NCI-H187 (cell line): ENCODE measurements at regions not wholly inside any gene's neighbourhood (a gene's known extent, or its start where the extent isn't known, plus 50 kb on each side); places are given as distances from the start of the nearest gene placed in this dataset.

Experiments used
- DNase-seq, 2 experiments: peaks; one replicate each; lab custom pipeline; 2025; lab: John Stamatoyannopoulos, UW

DNA sequence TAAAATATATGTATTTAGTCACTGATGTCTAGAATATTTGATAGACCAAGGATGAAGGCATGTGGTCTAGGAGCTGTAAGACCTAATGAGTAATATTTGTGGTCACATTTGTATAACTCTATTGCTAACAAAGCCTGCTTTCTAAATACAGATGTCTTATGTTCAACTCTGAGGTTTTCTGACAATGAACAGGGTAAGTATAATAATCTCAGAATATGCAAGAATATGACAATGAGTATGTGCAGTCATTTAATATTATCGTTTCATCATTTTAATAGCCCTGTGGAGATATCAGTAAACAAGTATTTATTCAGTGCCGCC is 389.6 kb downstream of the LRIG3 start:
- DNase-seq = no peak

DNA sequence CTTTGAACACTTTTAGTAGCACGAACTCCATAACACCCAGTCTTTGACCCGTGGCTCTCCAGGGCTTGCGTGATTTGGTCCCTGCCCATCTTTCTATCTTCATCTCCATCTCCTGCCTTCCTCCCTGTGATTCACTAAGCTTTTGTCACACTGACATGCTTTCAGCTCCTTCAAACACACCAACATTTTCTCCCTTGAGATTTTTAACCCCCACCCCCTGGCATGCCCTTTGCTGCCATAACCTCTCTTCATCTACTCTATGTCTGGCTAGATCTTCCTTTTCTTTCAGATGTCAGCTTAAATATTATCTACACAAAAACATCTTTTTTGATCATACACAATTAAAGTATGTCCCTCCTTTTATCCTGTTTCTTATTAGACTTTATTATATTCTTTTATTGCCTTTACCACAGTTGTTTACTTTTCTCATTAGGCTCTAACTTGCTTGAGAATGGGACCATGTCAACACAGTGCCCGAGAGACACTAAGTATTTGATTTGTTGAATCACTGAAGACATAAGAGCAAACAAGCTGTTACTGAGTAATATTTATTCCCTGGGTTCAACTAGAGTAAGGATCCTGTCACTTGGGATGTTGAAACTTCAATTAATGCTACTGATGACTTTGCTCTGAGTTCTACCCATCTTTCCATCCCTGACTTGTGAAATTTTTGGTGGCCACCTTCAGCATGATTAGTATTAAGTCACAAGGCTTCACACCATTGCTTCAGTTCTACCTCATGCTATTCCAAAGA is 387.3 kb downstream of the LRIG3 start:
- DNase-seq = no peak

DNA sequence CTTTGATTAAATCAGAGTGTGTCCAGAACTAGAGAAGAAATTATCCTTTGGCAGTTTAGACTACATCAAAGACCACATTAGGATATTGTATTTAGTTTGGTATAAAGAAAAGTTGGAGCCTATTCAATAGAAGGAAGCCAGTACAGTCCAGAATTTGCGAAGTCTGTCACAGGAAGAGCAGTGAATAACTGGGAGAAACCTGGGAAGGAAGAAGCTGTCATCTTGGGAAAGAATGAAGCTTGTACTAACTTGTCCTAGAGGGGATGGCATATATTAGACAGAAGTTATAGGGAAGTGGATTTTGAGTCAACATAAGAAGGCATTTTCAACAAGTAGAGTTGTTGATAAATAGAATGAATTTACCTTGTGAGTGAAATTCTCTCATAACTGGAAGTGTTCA is 386.7 kb downstream of the LRIG3 start:
- no peak for DNase-seq

DNA sequence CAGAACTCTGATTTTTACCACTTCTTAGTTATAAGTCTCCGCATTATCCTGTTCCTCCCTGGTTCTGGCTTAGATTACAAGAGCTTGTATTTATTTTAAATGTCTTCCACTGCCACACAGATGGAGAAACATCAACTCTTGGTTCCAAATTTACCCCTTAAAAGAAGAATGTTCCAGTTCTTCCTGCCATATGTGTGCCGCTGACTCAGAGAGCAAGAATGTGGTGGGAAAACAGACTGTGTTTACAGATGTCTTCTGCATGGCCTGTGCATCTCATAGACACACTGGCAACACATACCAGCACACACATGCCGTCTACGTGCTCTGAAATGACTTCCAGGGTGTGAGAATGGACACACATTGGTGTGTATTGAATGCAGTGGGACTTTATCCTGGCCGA is 383.0 kb downstream of the LRIG3 start:
- no peak for DNase-seq

DNA sequence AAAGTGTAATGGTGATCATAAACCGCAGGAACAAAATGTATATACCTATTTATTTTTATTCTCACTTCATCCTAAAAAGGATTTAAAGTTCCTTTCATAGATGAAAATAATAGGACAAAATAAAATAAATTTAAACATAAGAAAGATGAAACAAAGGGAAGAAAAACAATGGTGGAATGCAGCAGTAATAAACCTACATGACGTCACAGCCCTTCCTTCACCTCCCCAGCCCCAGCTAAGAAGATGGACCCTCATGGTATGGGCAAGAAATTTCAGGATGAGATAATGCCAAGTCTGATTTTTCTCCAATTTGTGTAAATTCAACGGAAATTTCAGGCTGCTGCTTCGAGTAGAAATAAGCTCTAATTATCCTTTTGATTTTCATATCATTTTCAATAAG is 381.0 kb downstream of the LRIG3 start:
- no peak for DNase-seq

DNA sequence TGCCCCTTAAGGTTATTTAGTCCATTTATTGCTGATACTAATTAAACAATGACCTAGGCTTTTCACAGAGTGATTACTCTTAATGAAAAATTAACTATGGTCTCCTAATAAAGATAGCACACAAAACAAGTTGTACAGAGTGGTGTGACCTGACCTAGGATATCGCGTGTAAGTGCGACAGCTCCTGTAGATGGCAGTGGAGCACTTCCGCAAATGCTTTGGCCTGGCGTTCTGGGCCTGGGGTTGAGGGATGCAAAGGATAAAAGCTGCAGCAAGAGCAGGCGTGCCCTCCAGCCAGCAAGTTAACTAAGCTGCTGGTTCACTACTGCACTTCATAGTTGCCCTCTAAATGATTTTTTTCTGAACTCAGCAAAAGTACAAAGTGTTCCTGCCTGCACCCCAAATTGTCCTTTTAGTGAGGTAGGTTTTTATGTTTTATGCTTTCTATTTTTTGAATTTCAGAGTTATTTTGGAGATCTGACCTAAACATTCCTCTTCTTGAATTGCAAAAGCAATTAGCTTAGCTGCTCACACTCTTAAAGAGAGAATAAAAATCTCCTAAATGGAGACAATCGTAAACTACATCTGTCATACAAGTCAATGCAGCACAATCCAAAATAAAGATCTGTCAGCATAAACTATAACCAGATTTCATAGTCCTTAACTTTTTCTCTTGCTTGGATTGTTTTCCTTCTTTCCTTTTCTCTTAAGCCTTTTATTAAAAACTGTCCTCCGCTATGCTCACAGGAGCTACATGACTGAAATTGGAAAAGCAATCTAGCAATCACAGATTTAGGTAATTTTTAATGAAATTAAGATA is 379.6 kb downstream of the LRIG3 start:
- DNase-seq = peak; percentile 71 to 80

DNA sequence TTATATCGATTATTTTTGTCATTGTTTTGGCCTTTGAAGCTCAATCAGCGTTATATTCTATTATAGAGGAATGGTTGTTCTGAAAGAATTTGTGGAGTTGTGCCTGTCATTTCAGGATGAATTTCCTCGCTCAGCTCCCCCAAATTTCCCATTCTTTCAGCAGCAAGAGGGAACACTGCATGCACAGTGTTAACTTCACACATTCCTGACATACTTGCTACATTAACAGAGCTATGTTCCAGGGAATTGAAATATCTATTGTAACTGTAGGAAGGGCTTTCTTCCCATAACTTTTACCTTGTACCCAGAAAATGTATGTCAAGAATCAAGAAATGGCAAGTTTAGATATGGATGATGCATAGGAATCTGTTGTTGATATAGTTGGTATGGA is 379.0 kb downstream of the LRIG3 start:
- no peak for DNase-seq

DNA sequence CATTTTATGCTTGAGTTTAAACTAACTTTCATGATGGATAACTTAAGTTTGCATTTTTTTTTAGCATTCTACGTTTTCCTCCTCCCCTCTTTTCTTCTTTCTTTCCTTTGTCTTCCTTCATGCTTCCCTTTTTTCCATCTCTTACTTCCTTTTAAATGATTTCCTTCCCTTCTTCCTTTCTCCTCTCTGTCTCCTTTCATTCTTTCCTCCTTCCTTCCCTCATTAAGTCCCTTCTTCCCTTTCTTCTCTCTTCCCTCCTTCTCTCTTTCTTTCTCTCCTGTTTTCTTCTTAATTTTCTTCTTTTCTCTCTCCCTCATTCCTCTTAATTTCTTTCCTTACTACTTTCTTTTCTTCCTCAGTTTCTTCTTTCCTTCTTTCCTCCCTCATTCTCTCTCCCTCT is 376.0 kb downstream of the LRIG3 start:
- DNase-seq = no peak

DNA sequence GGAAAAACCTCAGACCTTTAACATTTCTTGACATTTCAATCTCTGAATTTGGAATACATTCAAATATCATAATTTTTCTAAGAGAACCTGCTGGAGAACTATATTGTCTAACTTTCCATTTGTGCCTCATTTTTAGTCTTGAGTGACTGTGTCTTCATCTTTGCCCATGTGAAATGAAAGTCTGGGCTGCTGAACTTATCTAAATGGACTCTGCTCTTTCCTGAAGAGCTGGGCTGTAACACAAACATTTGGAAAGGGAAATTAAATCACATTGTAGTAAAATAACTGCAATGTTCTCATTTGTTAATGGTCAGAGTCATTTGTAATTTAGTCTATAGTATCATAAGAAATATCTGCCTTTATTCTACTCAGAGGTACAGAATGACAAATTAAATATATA is 373.1 kb downstream of the LRIG3 start:
- no peak for DNase-seq

DNA sequence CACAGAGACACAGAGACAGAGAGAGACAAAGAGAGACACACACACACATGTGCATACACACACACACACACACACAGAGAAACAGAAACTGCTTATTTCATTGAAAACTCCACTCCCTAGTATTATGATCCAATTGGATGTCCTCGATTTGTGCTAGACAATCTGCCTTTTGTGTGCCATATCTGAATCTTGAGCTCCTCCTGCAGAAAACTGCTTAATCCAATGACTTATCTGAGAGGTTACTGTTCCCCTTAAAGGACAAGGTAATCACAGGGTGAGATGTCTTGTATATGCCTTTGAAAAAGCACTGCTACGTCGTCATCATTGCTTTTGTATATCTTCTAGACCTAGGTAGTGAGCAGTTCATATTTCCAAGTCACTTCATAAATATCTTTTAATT is 371.5 kb downstream of the LRIG3 start:
- no peak for DNase-seq

DNA sequence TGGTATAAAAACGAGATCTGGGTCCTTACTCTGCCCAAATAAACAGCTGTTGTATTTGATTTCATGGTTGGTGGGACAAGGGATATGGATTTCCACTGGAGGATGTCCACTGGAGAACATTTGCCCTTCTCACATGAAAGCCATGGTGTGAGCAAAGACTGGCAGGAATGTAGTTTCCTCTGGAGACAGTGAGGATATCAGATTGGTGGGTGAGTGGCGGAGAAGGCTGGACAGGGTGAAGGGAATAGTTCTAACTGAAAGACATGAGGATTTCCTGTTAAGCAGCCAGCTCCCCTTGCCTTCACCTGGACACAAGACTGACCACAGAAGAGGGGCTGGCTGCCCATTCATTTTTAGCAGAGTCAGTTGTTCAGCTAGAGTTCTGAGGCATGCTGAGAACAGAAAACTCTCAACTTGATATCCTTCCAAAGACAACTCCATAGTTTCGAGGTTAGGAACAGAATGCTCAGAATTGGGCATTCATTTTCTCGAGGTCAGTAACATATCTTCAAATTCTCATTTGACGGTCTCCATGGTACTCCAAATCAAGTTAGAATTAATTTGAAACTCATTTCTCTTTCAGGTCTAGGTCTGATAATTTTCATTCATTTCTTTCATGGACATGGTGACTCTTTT is 365.7 kb downstream of the LRIG3 start:
- DNase-seq = no peak

DNA sequence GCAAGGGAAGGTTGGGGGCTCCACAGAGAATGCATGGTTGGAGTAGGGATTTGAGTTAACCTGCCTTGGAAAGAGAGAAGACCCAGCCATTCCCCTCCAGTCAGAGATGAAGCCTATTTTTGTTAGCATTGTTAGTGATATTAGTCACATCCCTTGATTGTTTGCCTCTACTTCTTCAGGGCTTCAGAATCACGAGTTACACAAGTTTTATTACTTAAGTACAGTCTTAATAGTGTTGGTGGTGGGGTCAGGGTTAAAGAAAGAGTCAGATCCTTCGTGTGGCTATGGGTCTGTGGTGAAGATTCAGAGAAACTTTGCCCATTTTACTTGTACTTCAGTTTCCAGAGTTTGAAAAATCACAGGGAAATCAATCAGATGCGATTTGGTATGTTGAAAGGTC is 363.1 kb downstream of the LRIG3 start:
- DNase-seq = no peak

DNA sequence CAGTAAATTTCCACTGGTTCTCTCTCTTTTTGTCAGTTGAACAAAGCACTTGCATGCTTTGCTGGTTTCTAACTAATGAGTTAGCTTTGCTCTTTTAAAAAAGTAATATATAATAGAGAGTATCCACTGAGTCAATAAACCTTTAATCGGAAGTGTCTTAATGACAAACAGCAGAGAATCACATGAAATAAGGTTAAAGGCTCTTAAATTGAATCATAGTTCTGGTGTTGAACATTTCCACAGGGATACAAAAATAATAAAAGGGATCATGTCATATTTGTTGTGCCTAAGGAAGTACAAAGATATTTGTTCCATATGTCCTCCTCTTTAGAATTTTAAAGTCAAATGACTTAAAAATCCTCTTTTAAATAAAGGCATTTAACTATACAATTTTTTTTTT is 362.6 kb downstream of the LRIG3 start:
- DNase-seq = no peak

DNA sequence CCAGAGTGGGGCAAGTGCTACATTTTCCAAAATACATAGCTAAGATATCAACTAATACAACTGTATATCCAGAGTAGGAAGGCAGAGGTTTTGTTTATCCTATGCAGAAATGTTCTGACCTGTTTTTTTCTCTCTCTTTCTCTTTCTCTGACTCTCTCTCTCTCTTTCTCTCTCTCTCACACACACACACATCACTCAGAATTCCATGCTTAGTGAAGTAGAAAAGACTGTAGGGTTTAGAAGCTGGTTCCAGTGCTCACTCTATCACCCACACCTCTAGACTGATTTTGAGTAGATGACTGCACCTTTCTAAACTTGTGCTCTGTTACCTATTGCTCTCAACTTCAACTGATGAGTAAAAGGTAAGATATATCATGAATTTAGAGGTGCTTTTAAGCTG is 356.7 kb downstream of the LRIG3 start:
- no peak for DNase-seq

DNA sequence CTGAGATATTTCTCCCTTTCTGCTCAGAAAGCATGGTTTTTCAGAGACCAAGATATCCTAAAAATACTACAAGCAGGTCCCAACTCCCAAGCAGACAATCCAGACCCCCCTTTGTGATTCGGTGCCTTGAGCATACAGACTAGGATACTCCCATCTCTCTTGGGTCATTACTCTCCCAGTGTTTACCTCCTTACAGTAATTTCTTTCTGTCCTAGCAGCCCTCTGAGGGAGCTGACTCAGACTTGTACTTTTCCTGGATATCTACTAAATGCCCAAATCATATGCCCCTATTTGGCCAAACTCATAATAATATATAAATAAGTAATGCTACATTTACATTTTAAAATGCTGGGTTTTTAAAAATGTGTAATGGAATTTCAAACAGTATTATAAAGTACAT is 355.6 kb downstream of the LRIG3 start:
- DNase-seq = no peak

DNA sequence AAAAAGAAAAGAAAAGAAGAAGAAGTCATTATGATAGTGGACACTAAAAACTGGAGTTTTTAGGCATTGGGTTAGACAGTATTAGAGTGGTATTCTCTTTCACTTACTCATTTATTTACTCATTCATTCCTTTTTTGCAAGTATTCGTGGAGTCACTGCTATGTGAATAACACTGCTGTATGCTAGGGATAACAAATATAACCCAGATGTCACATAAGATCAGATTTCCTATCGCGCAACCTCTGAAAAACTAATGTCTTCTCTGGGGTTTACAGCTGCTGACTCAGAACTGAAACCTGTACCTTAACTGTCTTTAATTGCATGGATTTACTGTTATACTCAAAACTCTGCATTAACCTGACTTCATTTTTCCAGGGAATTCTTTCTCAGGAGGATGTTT is 353.7 kb downstream of the LRIG3 start:
- DNase-seq = no peak

DNA sequence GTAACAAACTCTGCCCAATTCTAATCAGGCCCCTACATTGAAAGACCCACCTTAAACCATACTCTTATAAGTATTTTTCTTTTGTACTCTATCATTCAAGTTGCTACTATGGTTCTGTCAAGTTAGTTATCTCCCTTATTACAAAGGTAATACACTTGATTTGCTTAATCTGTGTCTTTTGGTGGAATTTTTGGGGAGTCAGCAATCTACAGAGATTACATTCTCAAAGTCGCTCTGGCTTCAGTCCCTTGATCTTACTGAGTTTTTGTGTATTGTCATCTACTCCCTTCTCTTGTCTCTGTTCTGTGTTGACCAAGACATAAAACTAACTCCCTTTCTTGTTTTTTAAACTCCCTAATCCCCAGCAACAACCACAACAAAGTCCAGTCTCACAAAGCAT is 353.1 kb downstream of the LRIG3 start:
- DNase-seq = no peak

DNA sequence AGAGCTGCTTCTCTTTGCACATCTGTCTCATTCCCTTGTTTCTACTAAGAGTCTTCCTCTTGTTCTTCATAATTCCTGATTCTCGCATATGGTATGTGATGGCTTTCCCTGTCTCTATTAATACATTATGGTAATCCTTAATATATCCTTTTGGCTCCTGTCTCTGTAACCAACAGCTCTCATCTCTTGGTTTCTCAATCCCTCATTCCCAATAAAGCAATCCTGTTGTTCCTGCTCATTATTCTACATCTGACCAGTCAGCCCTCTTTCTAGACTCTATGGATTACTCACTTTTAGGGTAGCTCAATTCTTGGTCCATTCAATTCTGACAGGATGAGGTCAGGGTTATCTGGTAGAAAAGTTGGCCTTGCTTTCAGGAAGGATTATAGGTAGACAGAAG is 349.9 kb downstream of the LRIG3 start:
- DNase-seq = no peak

DNA sequence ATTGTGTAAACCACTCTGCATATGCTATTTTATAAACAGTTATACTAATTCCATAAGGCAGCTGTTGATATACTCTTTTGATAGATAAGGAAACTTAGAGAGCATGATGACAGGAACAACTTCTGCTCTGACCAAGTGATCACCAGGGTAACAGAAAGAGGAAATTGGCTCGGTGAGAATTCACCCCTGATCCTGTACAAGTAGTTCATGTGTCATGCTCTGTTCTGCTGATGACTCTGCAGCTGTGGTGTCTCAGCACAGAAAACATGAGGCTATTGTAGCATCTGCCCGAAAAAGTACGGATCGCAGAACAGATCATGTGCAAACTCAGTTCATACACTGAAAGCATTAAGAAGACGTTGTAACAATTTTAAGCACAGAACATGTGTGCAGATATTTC is 345.0 kb downstream of the LRIG3 start:
- DNase-seq = no peak

DNA sequence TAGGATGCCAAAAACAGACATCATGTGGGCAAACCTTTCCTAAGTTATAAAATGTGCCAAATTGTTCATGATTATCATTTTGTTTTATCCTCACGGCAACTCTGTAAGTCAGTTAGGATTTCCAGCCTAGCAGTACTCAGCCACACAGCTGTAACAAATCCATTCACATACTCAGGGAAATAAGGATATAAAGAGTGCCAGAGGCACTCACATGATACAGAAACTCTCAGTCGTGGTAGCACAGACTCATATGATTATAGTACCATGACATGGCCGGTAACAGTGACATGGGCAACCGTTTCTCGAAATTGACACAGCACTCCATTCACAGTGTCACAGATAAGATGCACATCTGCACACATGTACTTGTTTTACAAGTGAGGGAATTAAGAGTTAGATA is 344.2 kb downstream of the LRIG3 start:
- DNase-seq = no peak

DNA sequence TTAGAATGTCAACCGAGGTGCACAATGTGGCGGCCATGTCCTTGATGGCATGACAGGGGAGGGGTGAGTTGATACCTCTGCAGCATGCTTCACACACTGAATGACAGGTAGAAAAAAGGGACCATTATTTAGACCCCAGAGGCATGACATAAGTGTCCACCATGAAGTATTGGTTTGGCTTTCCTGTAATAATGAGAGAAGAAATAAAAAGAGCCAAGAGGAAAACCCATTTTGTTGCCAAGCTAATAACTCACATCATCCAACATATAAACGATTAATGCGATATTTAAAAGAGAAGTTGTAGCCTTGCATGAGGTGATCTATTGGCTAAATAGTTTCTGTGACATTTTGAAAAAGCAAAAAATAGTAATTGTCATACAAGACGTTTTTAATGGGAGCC is 343.4 kb downstream of the LRIG3 start:
- DNase-seq = no peak

DNA sequence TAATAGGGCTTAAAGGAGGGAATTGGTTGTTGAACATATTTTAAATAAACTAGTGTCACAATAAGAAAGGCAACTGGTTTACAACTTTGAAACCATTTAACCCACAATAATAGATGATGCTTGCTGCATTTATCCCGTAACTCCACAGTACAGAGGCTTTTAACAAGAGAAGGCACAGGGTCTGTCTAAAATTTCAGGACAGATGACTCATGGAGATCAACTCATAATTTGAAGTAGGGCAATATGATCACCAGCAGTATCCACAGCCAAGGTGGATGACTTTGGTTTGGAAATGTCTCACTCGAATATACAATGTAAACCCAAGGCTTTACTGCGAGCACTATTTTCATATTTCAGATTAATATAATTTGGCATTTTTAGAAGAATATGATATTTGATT is 340.2 kb downstream of the LRIG3 start:
- no peak for DNase-seq

DNA sequence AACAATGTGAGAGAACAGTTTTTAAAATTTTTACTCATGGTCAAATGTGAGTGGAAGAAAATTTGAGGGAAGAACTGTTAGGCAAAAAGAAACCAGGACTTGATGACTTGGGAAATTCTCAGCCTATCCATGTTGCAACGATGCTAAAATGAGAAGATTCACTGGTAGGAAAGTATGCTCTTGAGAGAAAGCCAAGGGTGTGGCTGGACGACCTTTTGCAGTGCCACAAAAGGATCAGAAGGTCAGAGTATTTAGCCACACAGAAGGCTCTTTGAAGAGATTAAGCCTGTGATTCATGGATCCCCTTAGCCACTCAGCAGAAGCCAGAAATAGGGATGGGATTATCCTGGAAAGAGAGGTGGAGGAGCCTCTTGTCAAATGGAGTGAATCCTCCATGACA is 336.8 kb downstream of the LRIG3 start:
- no peak for DNase-seq
